Amygdala (tissue), 56 donors: ENCODE measurements at regions not wholly inside any gene's neighbourhood (a gene's known extent, or its start where the extent isn't known, plus 50 kb on each side); places are given as distances from the start of the nearest gene placed in this dataset.
A peak's percentile ranks its signal among the peaks of the same experiment; 100 is the strongest.

Experiments
- DNase-seq, 56 donors: peaks; one replicate each; lab custom pipeline; 2025; lab: John Stamatoyannopoulos, UW

- DNase-seq = no peak
Measured at GRCh38 chr9:13520069-13520468, 240.6 kb upstream of the MPDZ start.

GRCh38 chr9:13513716-13514444, 234.4 kb upstream of the MPDZ start:
- no peak for DNase-seq

GRCh38 chr9:13513286-13513685, 233.8 kb upstream of the MPDZ start:
- no peak for DNase-seq

GRCh38 chr9:13508681-13509080, 229.2 kb upstream of the MPDZ start:
- no peak for DNase-seq

GRCh38 chr9:13508086-13508485, 228.6 kb upstream of the MPDZ start:
- no peak for DNase-seq

- DNase-seq = no peak
Measured at GRCh38 chr9:13505797-13506196, 226.3 kb upstream of the MPDZ start.

- no peak for DNase-seq
Measured at GRCh38 chr9:13503599-13503998, 224.1 kb upstream of the MPDZ start.

GRCh38 chr9:13502484-13502883, 223.0 kb upstream of the MPDZ start:
- DNase-seq = no peak

GRCh38 chr9:13501018-13501417, 221.5 kb upstream of the MPDZ start:
- DNase-seq = no peak

- no peak for DNase-seq
Measured at GRCh38 chr9:13500034-13500433, 220.5 kb upstream of the MPDZ start.

- DNase-seq = no peak
Measured at GRCh38 chr9:13493697-13494096, 214.2 kb upstream of the MPDZ start.

GRCh38 chr9:13491493-13492424, 212.3 kb upstream of the MPDZ start:
- DNase-seq = no peak

- DNase-seq = no peak
Measured at GRCh38 chr9:13491138-13491492, 211.6 kb upstream of the MPDZ start.

GRCh38 chr9:13487936-13488335, 208.4 kb upstream of the MPDZ start:
- no peak for DNase-seq

GRCh38 chr9:13487498-13487897, 208.0 kb upstream of the MPDZ start:
- no peak for DNase-seq

- no peak for DNase-seq
Measured at GRCh38 chr9:13487071-13487470, 207.6 kb upstream of the MPDZ start.

- no peak for DNase-seq
Measured at GRCh38 chr9:13485068-13485596, 205.6 kb upstream of the MPDZ start.

- DNase-seq = no peak
Measured at GRCh38 chr9:13484186-13484585, 204.7 kb upstream of the MPDZ start.

GRCh38 chr9:13481274-13481673, 201.8 kb upstream of the MPDZ start:
- no peak for DNase-seq

GRCh38 chr9:13480693-13481092, 201.2 kb upstream of the MPDZ start:
- peak in 3 of 56 donors; percentile 1 to 3 (median 2) for DNase-seq

GRCh38 chr9:13479096-13479495, 199.6 kb upstream of the MPDZ start:
- DNase-seq = no peak

GRCh38 chr9:13478639-13479038, 199.1 kb upstream of the MPDZ start:
- DNase-seq = no peak
